Heart left ventricle (tissue), 16 donors: ENCODE measurements at regions not wholly inside any gene's neighbourhood (a gene's known extent, or its start where the extent isn't known, plus 50 kb on each side); places are given as distances from the start of the nearest gene placed in this dataset.
A peak's percentile ranks its signal among the peaks of the same experiment; 100 is the strongest.

Experiments used
- ATAC-seq, 4 donors: fragments of 200-7000 bp; cut with Tn5 transposase; one replicate each; pipeline ENCODE4 v1.9.1; 2020 to 2022; ENCODE audit warnings: moderate library complexity in 4 of 4, mild to moderate bottlenecking in 3 of 4, moderate number of reproducible peaks in 1 of 4
- DNase-seq, 5 donors: peaks; one replicate each; pipeline ENCODE4 v3.0.0-alpha.2; 2020
- H3K27ac ChIP-seq, 12 donors: fragments of 200-600 bp; sonication (generic) in 4 of 12; one replicate each; pipeline versions ENCODE4 v1.5.0 to v1.8.0; 2016 to 2022; ENCODE audit warnings: mild to moderate bottlenecking in 2 of 12
- H3K27me3 ChIP-seq, 9 donors: fragments of 200-600 bp; sonication (generic) in 2 of 9; one replicate each; pipeline versions ENCODE4 v1.5.1 to v1.8.0; 2016 to 2022; ENCODE audit warnings: mild to moderate bottlenecking in 3 of 9
- H3K36me3 ChIP-seq, 9 donors: fragments of 200-600 bp; sonication (generic) in 2 of 9; one replicate each; pipeline versions ENCODE4 v1.5.0 to v1.8.0; 2018 to 2022; ENCODE audit warnings: mild to moderate bottlenecking in 2 of 9
- H3K4me1 ChIP-seq, 12 donors: fragments of 200-600 bp; sonication (generic) in 4 of 12; one replicate each; pipeline versions ENCODE4 v1.5.0 to v1.8.0; 2016 to 2022; ENCODE audit warnings: mild to moderate bottlenecking in 3 of 12
- H3K4me3 ChIP-seq, 12 donors: fragments of 200-600 bp; sonication (generic) in 4 of 12; one replicate each; pipeline versions ENCODE4 v1.5.0 to v1.8.0; 2017 to 2022; ENCODE audit warnings: mild to moderate bottlenecking in 9 of 12, moderate library complexity in 4 of 12
- H3K9me3 ChIP-seq, 12 donors: fragments of 200-600 bp; sonication (generic) in 4 of 12; one replicate each; pipeline versions ENCODE4 v1.5.0 to v1.8.0; 2016 to 2022; ENCODE audit warnings: mild to moderate bottlenecking in 1 of 12
- POLR2A ChIP-seq, 2 donors: fragments of 450-650 bp; IDR thresholded peaks; one replicate each; pipeline ENCODE4 v1.6.1; 2017; ENCODE audit warnings: antibody characterized with exemption in 2 of 2, mild to moderate bottlenecking in 2 of 2, moderate library complexity in 2 of 2
- WGBS, 4 donors: extraction: QIAGEN DNeasy Blood & Tissue Kit in 2 of 4; methylation state at CpG; one replicate each; pipeline versions ENCODE4 v1.1.5 to v1.1.7; 2013 to 2018; 5-methylcytosine and 5-hydroxymethylcytosine counted together
- intact Hi-C, 10 donors: fragments of 100-400 bp; cut with DNase I; formaldehyde crosslinking; loops; one replicate each; pipeline versions ENCODE4 v1.11.1 to v1.14.2; 2022
- TF ChIP-seq, protein P1 (sequence below), 12 donors: fragments of 200-600 bp; sonication (generic) in 4 of 12; IDR thresholded peaks; one replicate each; pipeline versions ENCODE4 v1.5.0 to v1.8.0; 2018 to 2022; ENCODE audit warnings: antibody characterized with exemption in 12 of 12, mild to moderate bottlenecking in 5 of 12
- donor health status: ischemic (EF 13 %, LVEDD 7.1; RV severe dilation, severe dysfunction).
- donor health status: healthy with polysubstance abuse.
- donor health status: DM: no; HTN: yes; CAD: no.
- donor health status: DM: no; HTN: no; CAD: no.
- donor health status: ischemic (EF 25% LVEDD 6.9; RV normal size, moderate dysfunction).
- donor health status: ischemic (EF 25% LVEDD 5.7; RV mildly dilated, moderate dysfunction).
- donor health status: healthy.
- donor health status: DM: yes; HTN: yes; CAD: no.
- donor health status: ischemic (EF 35%, LVEDD 5.7; RV mildly dilated, moderate dysfunction).
- donor health status: nonischemic (EF 11% LVEDD 7.7; RV severe dilation, severe dysfunction).
- donor health status: DM: yes; HTN: yes; CAD: no.
- donor health status: PGD.
- donor health status: ischemic (EF 29% LVEDD 5.4; RV normal size, mild dysfunction).
- donor health status: nonischemic (EF 23%, LVEDD 6.1; RV moderate dilation, normal function).

DNA sequence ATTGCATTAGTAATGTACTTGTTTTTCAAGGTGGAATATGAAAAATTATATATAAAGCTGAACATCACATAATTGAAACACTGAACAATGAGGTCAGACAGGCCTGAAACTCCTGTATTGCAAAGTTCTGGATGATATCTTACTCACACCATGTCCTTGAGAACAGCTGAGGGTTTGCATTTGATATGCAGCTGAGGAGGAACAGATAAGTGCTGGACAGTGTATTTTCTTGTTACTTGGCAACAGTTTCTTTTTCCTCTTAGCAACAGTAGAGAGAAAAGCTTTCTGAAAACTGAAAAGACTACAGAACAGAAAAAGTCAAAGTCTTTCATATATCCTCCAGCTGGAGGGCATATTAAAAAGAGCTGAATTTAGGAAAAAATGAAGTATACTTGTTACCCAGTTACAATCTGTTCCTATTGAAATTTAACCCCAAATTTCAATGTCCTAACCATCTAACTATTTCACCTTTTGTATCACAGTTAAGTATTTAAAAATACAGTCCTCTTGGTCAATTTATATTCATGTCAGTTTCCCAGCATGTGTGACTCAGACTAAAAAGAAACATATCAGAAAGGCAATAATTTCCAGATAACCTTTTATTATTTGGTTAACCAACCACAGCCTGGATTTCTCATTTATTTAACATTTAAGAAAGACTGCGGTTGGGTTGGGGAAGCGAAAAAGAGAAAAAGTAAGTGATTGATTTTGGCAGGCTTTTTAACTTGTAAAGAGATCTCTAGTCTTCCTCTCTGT is 733.0 kb upstream of the DPPA4 start:
- H3K4me1 ChIP-seq = peaks cover 0 to 18% (median 2%) of the 10 kb centered on the region in 12 donors
- no peaks in the 10 kb centered on the region for H3K27me3 ChIP-seq
- H3K4me3 ChIP-seq = no peak overlapping the region
- no peaks in the 10 kb centered on the region for H3K36me3 ChIP-seq
- peak; percentile 93 to 97 (median 95) for ATAC-seq
- TF ChIP-seq, protein P1, sequence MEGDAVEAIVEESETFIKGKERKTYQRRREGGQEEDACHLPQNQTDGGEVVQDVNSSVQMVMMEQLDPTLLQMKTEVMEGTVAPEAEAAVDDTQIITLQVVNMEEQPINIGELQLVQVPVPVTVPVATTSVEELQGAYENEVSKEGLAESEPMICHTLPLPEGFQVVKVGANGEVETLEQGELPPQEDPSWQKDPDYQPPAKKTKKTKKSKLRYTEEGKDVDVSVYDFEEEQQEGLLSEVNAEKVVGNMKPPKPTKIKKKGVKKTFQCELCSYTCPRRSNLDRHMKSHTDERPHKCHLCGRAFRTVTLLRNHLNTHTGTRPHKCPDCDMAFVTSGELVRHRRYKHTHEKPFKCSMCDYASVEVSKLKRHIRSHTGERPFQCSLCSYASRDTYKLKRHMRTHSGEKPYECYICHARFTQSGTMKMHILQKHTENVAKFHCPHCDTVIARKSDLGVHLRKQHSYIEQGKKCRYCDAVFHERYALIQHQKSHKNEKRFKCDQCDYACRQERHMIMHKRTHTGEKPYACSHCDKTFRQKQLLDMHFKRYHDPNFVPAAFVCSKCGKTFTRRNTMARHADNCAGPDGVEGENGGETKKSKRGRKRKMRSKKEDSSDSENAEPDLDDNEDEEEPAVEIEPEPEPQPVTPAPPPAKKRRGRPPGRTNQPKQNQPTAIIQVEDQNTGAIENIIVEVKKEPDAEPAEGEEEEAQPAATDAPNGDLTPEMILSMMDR (IDR thresholded peaks at IDR 0.05) = no peak
- TF ChIP-seq POLR2A (IDR thresholded peaks at IDR 0.05) = no peak
- intact Hi-C loops = no loop called here
- DNase-seq = no peak
- peak overlapping the region in 5 of 12 donors; percentile 1 to 43 (median 12) for H3K27ac ChIP-seq
- 69 to 86% (median 74%) methylated on average over 2 of the region's 2 CpGs for WGBS, 4 donors
- H3K9me3 ChIP-seq = peaks cover 0 to 6% (median 0%) of the 10 kb centered on the region in 12 donors

DNA sequence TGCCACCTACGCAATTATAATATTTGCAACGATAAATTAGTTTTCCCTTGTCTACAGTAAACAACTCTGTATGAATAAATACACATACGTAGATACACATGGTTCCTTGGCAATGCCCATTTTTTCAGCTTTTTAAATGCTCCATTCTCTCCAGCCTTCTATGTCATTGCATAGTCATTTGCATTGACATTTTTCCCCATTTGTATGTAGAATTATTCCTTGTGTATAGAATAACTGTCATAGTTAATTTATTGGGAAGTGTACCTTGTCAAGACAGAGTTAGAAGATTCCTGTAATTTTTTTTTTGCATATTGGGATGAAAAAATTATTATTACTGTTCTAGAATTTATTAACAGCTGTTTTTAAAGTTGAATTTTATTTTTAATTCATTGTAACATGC is 736.7 kb upstream of the DPPA4 start:
- WGBS, 4 donors = 77 to 91% (median 83%) methylated on average over 3 of the region's 3 CpGs
- Histone ChIP-seq H3K36me3 (no peaks in the 10 kb centered on the region), H3K4me3 (no peak overlapping the region), H3K4me1 (peaks cover 0 to 14% (median 0%) of the 10 kb centered on the region in 12 donors), H3K27ac (no peak overlapping the region), H3K9me3 (peaks cover 0 to 6% (median 0%) of the 10 kb centered on the region in 12 donors), H3K27me3 (no peaks in the 10 kb centered on the region)
- intact Hi-C loops = no loop called here
- DNase-seq = no peak
- ATAC-seq = no peak
- TF ChIP-seq, protein P1 (IDR thresholded peaks at IDR 0.05) = no peak
- TF ChIP-seq POLR2A (IDR thresholded peaks at IDR 0.05) = no peak

DNA sequence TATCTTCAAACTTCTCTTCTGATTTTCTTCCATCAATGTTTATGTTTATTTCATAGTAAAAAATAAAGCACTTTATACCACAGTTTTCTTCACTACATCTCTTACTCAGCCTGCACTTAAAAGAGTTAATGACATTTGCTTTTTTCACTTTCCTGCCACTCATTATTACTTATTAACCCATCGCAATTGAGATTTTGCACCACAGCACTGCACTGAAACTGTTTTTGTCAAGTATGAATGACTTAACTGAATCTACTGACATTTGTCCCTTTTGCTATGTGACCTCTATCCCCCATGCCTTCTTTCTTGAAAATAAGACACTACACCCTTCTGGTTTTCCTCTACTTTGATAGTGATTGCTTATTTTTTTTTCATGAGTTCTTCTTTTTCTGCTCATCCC is 739.7 kb upstream of the DPPA4 start:
- Histone ChIP-seq H3K9me3 (peaks cover 0 to 3% (median 0%) of the 10 kb centered on the region in 12 donors), H3K4me1 (no peaks in the 10 kb centered on the region), H3K4me3 (no peak overlapping the region), H3K27me3 (no peaks in the 10 kb centered on the region), H3K36me3 (no peaks in the 10 kb centered on the region), H3K27ac (no peak overlapping the region)
- intact Hi-C loops = no loop called here
- DNase-seq (no peak), ATAC-seq (no peak)
- TF ChIP-seq, protein P1 (IDR thresholded peaks at IDR 0.05) = no peak
- no peak for TF ChIP-seq POLR2A (IDR thresholded peaks at IDR 0.05)
- 75 to 90% (median 81%) methylated on average over 1 of the region's 1 CpG for WGBS, 4 donors

DNA sequence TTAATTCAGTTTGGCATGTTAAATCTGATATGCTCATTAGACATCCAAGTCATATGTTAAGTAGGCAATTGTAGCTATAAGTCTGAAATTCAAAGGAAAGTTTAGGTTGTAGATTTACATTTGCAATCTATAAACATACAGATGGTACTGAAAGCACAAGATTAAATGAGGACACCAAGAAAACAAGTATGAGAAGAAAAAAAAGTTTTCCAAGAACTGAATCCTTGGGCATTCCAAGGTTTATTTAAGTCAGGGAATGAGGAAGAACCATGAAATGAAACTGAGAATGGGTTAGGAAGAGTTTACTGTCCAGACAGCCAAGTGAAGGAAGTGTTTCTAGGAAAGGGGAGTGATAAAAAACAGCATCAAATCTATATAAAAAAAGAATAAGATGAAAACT is 756.1 kb upstream of the DPPA4 start:
- Histone ChIP-seq H3K4me1 (no peaks in the 10 kb centered on the region), H3K27me3 (no peaks in the 10 kb centered on the region), H3K4me3 (no peak overlapping the region), H3K27ac (no peak overlapping the region), H3K9me3 (peaks cover 0 to 7% (median 0%) of the 10 kb centered on the region in 12 donors), H3K36me3 (no peaks in the 10 kb centered on the region)
- TF ChIP-seq, protein P1 (IDR thresholded peaks at IDR 0.05) = no peak
- no peak for TF ChIP-seq POLR2A (IDR thresholded peaks at IDR 0.05)
- no peak for DNase-seq
- no peak for ATAC-seq
- intact Hi-C loops = no loop called here
